ENCODE measurements at regions not wholly inside any gene's neighbourhood (a gene's known extent, or its start where the extent isn't known, plus 50 kb on each side); places are given as distances from the start of the nearest gene placed in this dataset.
"Not testable (repeated sequence)": the region's sequence is repeated elsewhere in the genome, so short reads cannot be mapped to it uniquely, and the experiment has no call there.

DNA sequence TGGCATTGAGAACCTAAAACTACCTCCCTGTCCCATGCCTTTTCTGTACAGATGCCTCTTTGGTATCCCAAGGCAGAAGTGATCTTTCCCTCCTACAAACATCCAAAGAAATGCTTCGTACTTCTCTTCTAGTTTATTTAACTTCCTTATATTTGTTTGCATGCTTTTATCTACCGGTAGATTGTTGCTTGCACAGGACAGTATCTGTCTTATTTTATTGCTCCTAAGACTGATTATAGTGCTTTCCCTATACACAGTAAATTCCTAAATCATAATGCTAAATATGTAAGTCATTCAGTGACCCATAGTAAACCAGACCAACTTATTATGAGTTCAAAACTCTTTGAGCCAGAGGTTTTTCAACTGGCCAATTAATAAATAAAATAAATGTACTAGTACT is 156.9 kb downstream of the PRELID2 start:
- FAIRE-seq, result no peak

DNA sequence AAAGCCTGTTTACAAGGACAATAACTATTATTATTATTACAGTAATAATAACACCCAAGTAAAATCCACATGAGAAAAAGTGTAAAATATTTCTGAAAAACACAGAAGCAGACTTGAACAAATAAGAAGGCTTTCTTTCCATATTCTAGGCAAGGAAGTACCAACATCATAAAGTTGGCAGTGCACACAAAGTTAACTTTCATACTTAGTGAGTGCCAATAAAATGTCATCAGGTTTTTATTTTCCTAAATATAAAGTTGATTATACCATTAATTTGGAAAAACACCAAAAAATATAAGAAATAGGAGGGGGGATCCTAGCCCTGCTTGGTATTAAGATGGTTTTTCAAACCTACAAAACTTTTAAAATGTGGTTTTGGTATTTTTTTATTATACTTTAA is 161.4 kb downstream of the PRELID2 start:
- FAIRE-seq, result no peak

More for the DNA sequence above, 156.9 kb downstream of the PRELID2 start:
- TF ChIP-seq POLR2A (IDR thresholded peaks at IDR 0.05; ENCODE audit: low read depth, low read length), result no peak
- DNase-seq (ENCODE audit: insufficient read length, low spot score), result no peak

DNA sequence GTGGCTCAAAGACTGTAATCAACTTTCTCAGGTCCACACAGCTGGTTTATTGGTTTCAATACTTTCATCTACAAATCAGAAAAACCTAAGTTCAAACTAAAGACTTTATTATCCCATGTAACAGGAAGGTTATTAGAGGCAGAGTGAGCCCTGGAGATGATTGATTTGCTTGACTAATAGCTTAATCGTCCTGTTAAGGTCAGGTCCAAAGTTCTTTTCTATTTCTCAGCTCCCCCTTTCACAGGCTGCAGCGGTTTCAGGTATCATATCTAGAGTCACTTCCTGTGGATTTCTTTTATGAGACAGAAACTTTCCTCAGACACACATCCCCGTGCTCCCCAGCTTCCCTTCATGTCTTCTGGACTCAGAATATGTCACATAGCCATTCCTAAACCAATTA is 166.4 kb downstream of the PRELID2 start:
- FAIRE-seq, result no peak
- no peak for TF ChIP-seq POLR2A (IDR thresholded peaks at IDR 0.05; ENCODE audit: low read depth, low read length)
- no peak for DNase-seq (ENCODE audit: insufficient read length, low spot score)

More for the DNA sequence above, 161.4 kb downstream of the PRELID2 start:
- TF ChIP-seq POLR2A (IDR thresholded peaks at IDR 0.05; ENCODE audit: low read depth, low read length), result no peak
- DNase-seq (ENCODE audit: insufficient read length, low spot score), result no peak

DNA sequence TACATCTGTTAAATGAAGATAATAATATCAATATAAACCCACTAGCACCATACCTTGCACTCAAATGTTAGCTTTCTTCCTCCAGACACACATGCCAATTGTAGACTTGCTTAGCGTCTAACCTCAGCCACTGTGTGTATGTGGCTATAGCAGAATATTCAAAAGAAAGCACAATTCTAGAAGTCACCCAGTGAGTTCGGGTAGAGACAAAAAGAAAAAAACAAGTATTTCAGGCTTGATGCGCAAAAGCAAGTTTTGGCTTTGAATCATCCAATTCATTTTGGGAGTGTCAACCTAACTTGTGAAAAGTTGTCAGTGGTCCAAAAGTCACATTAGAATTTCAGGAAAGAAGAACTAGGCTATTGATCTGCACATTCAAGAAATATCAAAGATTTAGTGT is 167.4 kb downstream of the PRELID2 start:
- FAIRE-seq, result peak; percentile 55
- no peak for DNase-seq (ENCODE audit: insufficient read length, low spot score)
- no peak for TF ChIP-seq POLR2A (IDR thresholded peaks at IDR 0.05; ENCODE audit: low read depth, low read length)

DNA sequence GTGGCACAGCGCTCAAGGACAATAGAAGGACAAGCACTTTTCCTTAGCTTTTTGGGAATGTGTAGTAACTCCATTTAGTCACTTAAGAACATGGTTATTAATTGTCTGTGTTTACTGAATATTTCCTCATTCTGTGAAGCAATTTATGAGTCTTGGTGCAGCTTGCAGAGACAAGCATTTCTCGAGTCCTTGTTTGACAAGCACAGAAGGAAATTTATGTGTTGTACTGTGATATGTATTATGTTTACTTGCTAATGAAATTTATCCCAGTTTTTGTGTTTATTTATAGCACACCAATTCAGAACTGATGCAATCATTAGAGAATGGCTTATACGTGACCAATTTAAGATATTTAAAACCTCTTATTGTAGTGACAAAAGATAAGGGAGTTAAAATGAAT is 168.6 kb downstream of the PRELID2 start:
- no peak for DNase-seq (ENCODE audit: insufficient read length, low spot score)
- FAIRE-seq, result no peak
- no peak for TF ChIP-seq POLR2A (IDR thresholded peaks at IDR 0.05; ENCODE audit: low read depth, low read length)

DNA sequence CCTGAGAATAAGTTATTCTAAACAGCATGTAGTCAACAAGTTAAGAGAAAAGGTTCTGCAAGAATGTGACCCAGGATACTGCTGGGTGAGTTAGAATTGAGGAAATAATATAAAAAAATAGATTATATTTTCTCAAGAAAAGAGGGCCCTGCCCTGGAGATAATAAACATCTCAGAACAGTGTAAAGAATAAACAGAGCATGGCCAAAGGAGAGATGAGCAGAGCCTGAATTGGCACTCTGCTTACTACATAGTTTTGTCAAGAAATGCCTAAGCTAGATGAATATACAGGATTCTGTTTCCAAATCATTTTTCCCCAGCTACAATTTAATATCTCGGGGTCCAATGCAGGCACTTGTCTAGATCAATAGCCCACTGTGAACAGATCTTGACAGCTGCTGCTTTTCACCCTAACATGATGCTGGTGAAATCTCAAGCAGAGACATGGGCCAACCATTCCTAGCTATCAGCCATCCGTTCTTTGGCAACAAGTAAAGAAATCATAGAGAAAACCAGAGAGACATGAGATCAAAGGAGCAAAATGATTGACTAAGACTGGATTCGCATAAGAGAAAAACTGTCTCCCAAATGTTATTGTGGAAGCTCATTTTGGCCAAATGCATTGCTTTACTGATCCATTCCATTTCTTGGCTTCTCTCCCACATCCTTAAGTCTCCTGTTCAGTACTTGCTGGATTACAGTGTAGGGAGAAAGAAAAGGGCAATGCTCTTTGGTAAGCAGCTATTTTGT is 173.2 kb downstream of the PRELID2 start:
- TF ChIP-seq POLR2A (IDR thresholded peaks at IDR 0.05; ENCODE audit: low read depth, low read length), result no peak
- FAIRE-seq, result no peak
- DNase-seq (ENCODE audit: insufficient read length, low spot score), result no peak

DNA sequence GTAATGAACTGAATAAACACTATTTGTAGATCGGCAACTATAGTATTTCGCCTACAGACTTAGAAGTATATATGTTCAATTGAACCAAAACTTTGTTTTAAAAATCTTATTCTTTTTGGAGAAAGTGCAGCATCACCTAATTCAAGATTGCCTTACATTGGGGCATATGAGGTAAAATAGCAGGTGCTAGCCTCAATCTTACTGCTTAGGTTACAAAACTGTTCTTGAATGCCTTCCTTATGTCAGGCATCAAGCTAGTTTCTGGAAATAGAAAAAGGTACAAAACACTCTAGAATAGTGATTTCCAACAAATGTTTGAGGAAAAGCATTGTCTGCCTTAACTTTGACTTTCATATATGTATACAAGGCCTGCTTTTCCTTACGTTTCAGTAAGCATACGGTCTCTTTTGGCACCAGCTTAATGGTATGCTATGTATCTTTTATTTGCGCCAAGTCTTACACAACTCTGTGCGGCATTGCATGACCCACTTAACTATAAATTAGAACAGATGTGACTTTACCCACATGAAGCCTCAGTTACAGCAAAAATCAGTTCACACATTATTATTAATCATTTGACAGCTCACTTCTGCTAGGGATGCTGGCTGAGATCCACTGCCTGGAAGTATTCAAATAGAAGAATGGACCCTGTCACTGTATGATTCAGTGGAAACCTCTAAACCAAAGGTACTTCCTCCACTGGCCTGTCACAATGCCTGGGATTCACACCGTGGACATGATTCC is 174.1 kb downstream of the PRELID2 start:
- DNase-seq (ENCODE audit: insufficient read length, low spot score) (no peak), FAIRE-seq (no peak)
- TF ChIP-seq POLR2A (IDR thresholded peaks at IDR 0.05; ENCODE audit: low read depth, low read length), result no peak

DNA sequence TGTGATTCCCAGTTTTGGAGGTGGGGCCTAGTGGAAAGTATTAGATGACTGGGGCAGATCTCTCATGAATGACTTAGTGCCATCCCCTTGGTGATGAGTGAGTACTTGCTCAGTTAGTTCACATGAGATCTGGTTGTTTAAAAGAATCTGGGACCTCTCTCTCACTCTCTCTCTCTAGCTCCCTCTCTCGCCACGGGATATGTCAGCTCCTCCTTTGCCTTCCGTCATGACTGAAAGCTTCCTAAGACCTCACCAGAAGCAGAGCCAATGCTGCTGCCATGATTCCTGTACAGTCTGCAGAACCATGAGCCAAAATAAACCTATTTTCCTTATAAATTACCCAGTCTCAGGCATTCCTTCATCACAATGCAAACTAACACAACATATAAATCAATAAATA is 176.7 kb downstream of the PRELID2 start:
- DNase-seq (ENCODE audit: insufficient read length, low spot score) (no peak), FAIRE-seq (no peak)
- no peak for TF ChIP-seq POLR2A (IDR thresholded peaks at IDR 0.05; ENCODE audit: low read depth, low read length)

DNA sequence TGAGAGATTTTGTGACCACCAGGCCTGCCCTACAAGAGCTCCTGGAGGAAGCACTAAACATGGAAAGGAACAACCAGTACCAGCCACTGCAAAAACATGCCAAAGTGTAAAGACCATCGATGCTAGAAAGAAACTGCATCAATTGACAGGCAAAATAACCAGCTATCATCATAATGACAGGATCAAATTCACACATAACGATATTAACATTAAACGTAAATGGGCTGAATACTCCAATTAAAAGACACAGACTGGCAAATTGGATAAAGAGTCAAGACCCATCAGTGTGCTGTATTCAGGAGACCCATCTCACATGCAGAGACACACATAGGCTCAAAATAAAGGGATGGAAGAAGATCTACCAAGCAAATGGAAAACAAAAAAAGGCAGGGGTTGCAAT is 182.4 kb downstream of the PRELID2 start:
- DNase-seq (ENCODE audit: insufficient read length, low spot score); FAIRE-seq: not testable (repeated sequence)

DNA sequence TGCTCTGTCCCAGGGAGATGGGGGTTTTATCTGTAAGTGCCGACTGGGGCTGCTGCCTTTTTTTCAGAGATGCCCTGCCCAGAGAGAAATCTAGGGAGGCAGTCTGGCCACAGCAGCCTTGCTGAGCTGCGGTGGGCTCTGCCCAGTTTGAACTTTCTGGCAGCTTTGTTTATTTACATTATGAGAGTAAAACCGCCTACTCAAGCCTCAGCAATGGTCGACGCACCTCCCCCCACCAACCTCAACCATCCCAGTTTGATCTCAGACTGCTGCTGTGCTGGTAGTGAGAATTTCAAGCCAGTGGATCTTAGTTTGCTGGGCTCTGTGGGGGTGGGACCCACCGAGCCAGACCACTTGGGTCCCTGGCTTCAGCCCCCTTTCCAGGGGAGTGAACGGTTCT is 188.0 kb downstream of the PRELID2 start:
- not testable (repeated sequence) for FAIRE-seq; DNase-seq (ENCODE audit: insufficient read length, low spot score)

DNA sequence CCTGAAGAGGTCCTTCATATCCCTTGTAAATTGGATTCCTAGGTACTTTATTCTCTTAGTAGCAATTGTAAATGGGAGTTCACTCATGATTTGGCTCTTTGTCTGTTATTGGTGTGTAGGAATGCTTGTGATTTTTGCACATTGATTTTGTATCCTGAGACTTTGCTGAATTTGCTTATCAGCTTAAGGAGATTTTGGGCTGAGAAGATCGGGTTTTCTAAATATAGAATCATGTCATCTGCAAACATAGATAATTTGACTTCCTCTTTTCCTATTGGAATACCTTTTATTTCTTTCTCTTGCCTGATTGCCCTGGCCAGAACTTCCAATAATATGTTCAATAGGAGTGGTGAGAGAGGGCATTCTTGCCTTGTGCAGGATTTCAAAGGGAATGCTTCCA is 191.9 kb downstream of the PRELID2 start:
- FAIRE-seq; DNase-seq (ENCODE audit: insufficient read length, low spot score): not testable (repeated sequence)

DNA sequence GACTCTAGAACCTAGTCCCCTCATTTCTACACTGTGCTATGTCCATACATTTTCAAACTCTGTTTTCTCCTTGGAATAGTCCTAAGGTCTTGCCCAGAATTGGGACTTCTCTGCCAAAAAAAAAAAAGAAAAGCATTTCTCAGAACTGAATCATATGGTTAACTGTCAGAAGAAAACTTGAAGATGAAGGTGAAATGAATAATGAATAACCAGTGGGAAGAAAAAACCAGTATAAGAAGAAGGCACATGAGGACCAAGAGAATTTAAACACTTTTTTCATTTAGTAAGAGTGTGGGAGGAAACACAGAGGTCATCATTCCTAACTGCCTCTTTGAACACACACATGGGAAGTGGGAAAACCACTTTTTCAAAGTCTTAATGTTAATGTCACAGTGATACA is 197.7 kb downstream of the PRELID2 start:
- DNase-seq (ENCODE audit: insufficient read length, low spot score) (no peak), FAIRE-seq (no peak)
- no peak for TF ChIP-seq POLR2A (IDR thresholded peaks at IDR 0.05; ENCODE audit: low read depth, low read length)

DNA sequence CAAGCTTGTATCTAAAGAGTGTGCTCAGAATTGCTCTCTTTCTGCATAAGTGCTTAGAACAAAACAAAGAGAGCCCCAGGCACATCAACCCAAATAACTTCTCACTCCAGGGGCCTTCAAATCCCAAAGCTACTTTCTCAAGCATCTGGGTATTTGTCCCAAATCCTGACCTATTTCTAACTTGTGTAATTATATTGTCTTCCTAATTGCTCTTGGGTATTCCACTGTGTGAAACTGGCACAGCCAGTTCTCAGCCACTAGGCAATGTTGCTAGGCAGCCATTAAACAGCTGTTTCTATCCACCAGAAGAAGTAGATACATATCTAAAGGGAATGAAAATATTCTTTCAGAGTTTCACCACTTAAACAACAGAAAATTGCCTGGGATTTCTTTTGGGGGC is 198.8 kb downstream of the PRELID2 start:
- FAIRE-seq (no peak), DNase-seq (ENCODE audit: insufficient read length, low spot score) (no peak)
- TF ChIP-seq POLR2A (IDR thresholded peaks at IDR 0.05; ENCODE audit: low read depth, low read length), result no peak

DNA sequence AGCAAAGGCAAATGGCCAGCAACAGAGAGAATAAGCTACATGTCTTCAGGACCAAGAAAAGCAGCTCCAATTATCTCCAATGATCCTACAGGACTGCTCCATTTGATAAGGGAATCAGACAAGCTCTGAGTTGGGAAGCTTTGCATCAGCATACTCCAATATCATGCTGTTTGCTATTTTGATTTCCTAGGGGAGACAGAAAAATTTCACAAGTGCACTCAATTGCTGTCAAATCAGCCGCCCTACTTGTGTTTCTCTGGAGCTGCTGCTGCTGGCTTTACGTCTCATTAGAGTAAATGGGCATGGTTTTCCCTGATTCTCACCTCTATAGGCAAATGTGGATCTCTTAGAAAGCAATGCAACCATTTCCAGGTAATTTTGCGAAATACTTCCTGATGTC is 201.7 kb downstream of the PRELID2 start:
- FAIRE-seq, result no peak
- DNase-seq (ENCODE audit: insufficient read length, low spot score), result no peak
- no peak for TF ChIP-seq POLR2A (IDR thresholded peaks at IDR 0.05; ENCODE audit: low read depth, low read length)

DNA sequence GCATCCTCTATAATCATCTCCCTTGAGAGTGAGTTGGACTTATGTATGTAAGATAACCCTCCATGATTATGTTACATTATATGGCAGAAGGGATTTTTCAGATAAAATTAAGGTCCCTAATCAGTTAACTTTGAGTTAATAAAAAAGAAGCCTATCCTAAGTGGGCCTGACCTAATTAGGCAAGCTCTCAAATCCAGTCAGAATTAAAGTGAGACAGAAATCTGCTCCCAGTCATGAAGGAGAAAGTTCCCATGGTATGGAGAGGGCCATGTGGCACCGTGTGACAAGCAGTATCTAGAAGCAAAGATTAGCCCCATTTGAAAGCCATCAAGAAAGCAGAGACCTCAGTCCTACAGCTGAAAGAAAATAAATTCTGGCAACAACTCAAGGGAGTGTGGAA is 202.4 kb downstream of the PRELID2 start:
- DNase-seq (ENCODE audit: insufficient read length, low spot score) (no peak), FAIRE-seq (no peak)
- TF ChIP-seq POLR2A (IDR thresholded peaks at IDR 0.05; ENCODE audit: low read depth, low read length), result no peak

All from H54 (cell line).